Neuron (in vitro differentiated cells): ENCODE measurements at regions not wholly inside any gene's neighbourhood (a gene's known extent, or its start where the extent isn't known, plus 50 kb on each side); places are given as distances from the start of the nearest gene placed in this dataset.

ENCODE experiments used
- H2AFZ ChIP-seq: one replicate; pipeline ENCODE4 v1.6.1; 2013; ENCODE audit warnings: low read depth, mild to moderate bottlenecking, inconsistent platforms, low read length, moderate library complexity
- H3K27me3 ChIP-seq: one replicate; pipeline ENCODE4 v1.6.1; 2013; ENCODE audit warnings: low read length; ENCODE audit not compliant: insufficient read depth
- H3K36me3 ChIP-seq: one replicate; pipeline ENCODE4 v1.6.1; 2013; ENCODE audit warnings: low read length; ENCODE audit not compliant: insufficient read depth
- H3K4me1 ChIP-seq: one replicate; pipeline ENCODE4 v1.6.1; 2013; ENCODE audit warnings: low read length; ENCODE audit not compliant: insufficient read depth
- H3K4me3 ChIP-seq: 2 replicates; pipeline ENCODE4 v1.5.1; 2013; ENCODE audit warnings: mild to moderate bottlenecking, low read length, moderate library complexity
- H3K9me3 ChIP-seq: one replicate; pipeline ENCODE4 v1.6.1; 2013; ENCODE audit warnings: low read length

DNA sequence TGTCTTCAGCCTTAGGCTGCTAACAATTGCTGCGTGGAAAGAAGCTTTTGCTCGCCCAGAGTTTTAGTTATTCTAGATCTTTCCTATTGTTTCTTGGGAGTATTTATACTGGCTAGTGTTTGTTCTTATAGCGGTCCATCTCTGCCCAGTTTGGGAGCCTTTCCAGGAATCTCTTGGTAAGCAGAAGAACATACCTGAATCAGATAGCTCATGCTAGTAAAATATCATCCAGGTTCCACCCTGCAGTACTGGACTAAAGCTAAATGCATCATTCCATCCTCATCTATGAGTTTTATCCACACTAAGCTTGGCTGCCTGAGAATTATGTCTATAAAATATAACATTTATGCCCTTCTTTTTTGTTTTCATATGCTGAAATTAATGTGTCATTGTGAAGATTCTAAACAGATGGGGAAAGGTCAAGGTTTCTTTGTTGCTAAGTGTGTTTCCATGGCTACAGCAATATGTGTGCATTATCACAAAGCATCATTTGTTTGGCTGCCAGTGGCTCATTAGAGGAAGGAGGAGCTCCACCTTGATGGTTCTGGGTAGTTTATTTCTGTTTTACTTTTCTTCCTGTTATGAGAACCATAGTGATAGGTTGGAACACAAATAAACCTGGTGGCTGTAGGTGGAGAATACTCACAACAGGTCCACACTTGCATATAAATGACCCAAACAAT is 182.8 kb downstream of the PIK3C3 start:
- H3K27me3 ChIP-seq, result no peaks in the 10 kb centered on the region
- no peak overlapping the region for H2AFZ ChIP-seq
- H3K4me3 ChIP-seq, result no peak overlapping the region
- H3K4me1 ChIP-seq, result peaks cover 15% of the 10 kb centered on the region
- no peaks in the 10 kb centered on the region for H3K9me3 ChIP-seq
- no peaks in the 10 kb centered on the region for H3K36me3 ChIP-seq

DNA sequence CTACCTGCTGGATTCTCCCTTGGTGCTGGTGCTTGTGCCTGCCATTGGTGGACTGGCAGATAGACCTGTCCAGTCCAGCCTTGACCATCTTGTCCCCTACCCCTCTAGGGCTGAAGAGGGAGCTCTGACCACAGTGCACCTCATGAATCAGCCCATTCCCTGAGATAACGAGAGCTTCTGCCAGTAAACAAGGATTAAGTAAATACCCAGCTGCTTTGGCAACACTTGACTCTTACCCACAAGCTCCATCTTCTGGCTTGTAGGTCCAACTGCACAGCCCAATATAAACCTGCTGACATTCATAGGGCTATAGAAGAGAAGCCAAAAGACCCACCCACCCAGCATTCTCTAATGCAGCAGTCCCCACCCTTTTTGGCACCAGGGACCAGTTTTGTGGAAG is 186.4 kb downstream of the PIK3C3 start:
- no peak overlapping the region for H2AFZ ChIP-seq
- no peaks in the 10 kb centered on the region for H3K27me3 ChIP-seq
- no peaks in the 10 kb centered on the region for H3K36me3 ChIP-seq
- H3K9me3 ChIP-seq, result no peaks in the 10 kb centered on the region
- H3K4me3 ChIP-seq, result no peak overlapping the region
- H3K4me1 ChIP-seq, result peaks cover 15% of the 10 kb centered on the region

DNA sequence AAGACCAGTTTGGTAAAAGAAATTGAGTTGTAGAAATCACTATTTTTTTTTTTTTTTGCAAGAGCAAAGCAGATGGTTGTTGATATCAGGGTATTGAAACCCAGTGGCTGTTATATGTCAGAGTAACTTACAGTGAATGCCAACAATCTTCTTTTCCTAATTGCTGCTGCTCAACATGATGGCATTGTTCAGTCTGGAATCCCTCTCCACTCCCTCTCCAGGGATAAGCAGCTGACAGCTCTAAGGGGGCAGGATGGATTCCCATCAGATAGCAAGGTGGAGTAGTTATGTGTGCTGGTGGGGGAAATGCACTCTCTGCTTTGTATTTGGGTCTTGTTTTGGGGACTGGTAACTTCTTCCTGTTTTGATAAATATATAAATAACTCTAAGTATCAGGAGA is 200.0 kb downstream of the PIK3C3 start:
- Histone ChIP-seq H2AFZ (no peak overlapping the region), H3K9me3 (no peaks in the 10 kb centered on the region), H3K4me3 (no peak overlapping the region), H3K4me1 (peaks cover 17% of the 10 kb centered on the region), H3K36me3 (no peaks in the 10 kb centered on the region), H3K27me3 (no peaks in the 10 kb centered on the region)

DNA sequence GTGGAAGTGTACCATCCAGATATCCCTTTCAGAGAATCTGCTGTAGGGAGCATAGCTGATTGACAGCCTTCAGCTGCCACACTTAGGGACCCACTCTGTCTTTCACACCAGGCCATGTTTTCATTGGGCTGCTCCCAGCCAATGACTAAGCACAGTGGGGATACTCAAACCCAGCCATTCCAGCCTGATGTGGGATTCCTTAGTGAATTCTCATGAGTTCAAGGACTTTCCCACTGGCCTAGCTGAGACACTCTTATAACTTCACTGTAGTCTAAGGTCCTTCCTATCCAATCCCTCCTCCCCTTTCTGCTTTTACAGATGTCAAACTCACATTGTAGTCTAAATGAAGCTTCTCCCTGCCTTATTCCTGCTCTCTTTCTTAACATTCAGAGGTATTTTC is 201.2 kb downstream of the PIK3C3 start:
- Histone ChIP-seq H3K9me3 (no peaks in the 10 kb centered on the region), H3K4me1 (peaks cover 17% of the 10 kb centered on the region), H3K36me3 (no peaks in the 10 kb centered on the region), H2AFZ (no peak overlapping the region), H3K4me3 (no peak overlapping the region), H3K27me3 (no peaks in the 10 kb centered on the region)

DNA sequence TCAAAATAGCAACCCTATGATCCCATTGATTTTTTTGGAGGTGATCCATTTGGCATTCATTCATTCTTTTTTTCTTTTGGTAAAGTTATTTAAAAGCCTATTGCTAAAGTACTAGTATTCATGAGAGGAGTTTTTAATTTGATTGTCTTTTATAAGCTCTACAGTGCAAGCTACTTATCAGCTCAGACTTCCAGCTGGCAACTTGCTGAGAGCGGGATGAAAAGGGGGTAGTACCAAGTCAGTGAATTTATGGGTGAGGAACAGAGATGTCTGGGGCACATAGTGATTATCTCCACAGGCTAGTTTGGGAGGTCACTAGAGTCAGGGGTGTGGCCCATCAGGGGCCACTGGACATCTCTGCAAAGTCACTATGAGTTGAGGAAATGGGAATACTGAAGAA is 202.4 kb downstream of the PIK3C3 start:
- Histone ChIP-seq H3K4me1 (peaks cover 17% of the 10 kb centered on the region), H3K4me3 (no peak overlapping the region), H3K9me3 (no peaks in the 10 kb centered on the region), H3K36me3 (no peaks in the 10 kb centered on the region), H2AFZ (no peak overlapping the region), H3K27me3 (no peaks in the 10 kb centered on the region)

DNA sequence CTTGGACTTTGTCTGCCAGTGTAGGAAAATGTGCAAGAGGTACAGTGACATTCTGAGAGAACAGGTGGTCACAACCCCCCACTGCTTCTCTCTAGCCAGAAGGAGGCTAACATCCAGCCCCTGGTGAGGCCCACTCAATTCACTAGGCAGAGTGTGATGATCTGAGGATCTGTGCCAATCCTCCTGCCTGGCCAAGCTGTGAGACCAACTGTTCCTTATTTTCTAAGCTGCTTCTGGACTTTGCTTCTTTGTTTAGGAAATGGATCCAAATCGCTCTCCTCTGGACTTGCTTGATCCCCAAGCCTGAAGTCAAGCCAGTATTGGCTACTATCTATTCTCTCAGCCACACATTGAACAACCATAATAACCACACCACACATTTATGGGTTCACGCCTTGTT is 202.8 kb downstream of the PIK3C3 start:
- no peak overlapping the region for H2AFZ ChIP-seq
- H3K36me3 ChIP-seq, result no peaks in the 10 kb centered on the region
- H3K27me3 ChIP-seq, result no peaks in the 10 kb centered on the region
- H3K4me1 ChIP-seq, result peaks cover 17% of the 10 kb centered on the region
- H3K9me3 ChIP-seq, result no peaks in the 10 kb centered on the region
- no peak overlapping the region for H3K4me3 ChIP-seq

DNA sequence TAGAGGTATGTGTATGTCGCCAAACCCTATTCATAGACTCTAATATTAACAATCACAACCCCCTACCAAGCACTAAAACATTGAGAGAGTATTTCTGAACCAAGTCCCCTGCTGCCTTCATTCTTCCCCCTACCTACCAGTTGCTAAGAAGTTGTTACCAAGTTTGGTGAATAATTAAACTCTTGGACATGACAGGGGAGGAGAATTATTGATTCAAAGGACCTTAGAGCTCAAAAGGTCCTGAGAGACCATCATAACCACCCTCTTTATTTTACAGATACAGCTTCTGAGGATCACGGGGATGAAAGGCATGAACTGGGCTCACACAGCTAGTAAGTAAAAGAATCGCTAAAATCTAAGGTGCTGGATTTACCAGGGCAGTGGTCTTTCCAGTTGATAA is 204.1 kb downstream of the PIK3C3 start:
- Histone ChIP-seq H3K36me3 (no peaks in the 10 kb centered on the region), H3K27me3 (no peaks in the 10 kb centered on the region), H2AFZ (no peak overlapping the region), H3K4me1 (peaks cover 17% of the 10 kb centered on the region), H3K4me3 (no peak overlapping the region), H3K9me3 (no peaks in the 10 kb centered on the region)

DNA sequence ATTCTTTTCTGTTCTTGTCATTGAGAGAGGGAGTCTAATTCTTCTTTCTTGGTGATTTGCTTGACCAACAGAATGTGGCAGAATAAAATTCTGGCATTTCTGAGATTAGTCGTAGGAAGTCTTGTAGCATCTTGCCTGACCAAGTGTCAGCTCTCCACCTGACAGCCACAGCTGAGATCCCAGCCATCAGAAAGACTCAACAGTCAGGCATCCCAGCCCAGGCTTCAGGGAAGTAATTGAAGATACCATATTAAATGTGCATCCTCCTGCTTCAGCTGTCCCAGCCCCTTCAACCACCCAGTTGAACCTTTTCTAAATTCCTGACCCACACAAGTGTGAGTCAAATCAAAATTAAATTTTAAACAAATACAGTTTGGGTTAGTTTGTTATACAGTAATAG is 208.3 kb downstream of the PIK3C3 start:
- H3K27me3 ChIP-seq, result no peaks in the 10 kb centered on the region
- peaks cover 15% of the 10 kb centered on the region for H3K4me1 ChIP-seq
- H3K9me3 ChIP-seq, result no peaks in the 10 kb centered on the region
- H3K36me3 ChIP-seq, result no peaks in the 10 kb centered on the region
- H3K4me3 ChIP-seq, result no peak overlapping the region
- no peak overlapping the region for H2AFZ ChIP-seq

DNA sequence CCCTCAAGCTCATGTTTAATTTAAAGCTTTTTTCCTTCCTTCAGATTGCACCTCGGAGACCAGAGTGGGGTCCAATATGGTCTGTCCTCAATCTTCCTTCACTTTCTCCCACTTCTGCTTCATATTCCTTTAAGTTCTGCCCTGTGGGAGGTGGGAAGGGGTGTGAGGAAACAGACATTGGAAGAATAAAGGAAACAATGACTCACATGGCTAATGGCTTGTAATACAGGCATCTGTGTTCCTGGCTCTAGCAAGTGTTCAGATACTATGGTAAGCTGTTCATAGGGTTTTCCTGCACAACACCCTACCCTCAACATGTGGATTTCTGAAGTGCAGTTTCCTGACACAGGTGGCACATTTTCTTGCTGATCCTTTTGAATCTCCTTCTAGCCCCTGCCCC is 209.5 kb downstream of the PIK3C3 start:
- H3K4me1 ChIP-seq, result peaks cover 3% of the 10 kb centered on the region
- H2AFZ ChIP-seq, result no peak overlapping the region
- no peak overlapping the region for H3K4me3 ChIP-seq
- H3K27me3 ChIP-seq, result no peaks in the 10 kb centered on the region
- H3K9me3 ChIP-seq, result no peaks in the 10 kb centered on the region
- no peaks in the 10 kb centered on the region for H3K36me3 ChIP-seq

DNA sequence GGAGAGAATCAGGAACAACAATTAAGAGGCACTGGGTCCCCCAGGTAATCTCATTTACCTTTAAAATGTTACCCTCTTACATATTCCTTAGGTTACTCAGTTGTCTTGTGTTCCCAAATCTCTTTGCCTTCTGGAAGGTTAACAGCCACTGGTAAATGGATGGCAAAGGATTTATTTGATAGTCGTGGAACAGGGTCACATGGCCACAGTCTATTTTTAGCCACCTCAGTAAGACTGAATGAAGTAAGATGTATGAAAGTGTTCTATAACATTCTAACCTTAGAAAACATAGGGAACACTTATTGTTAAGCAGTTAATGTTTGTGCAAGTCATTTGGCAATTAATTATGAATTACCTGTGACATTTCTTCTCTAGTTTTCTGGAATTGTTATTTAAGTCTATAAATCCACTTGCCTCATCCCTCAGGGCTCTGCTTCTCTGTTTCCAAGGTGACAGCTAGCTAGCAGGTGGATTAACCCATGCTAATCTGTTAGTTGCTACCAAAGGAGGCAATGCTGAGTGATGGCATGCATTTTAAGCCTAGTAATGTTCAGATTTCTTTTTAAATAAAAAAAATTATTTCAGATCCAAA is 211.0 kb downstream of the PIK3C3 start:
- no peaks in the 10 kb centered on the region for H3K4me1 ChIP-seq
- no peaks in the 10 kb centered on the region for H3K36me3 ChIP-seq
- no peak overlapping the region for H2AFZ ChIP-seq
- no peak overlapping the region for H3K4me3 ChIP-seq
- H3K9me3 ChIP-seq, result no peaks in the 10 kb centered on the region
- no peaks in the 10 kb centered on the region for H3K27me3 ChIP-seq

DNA sequence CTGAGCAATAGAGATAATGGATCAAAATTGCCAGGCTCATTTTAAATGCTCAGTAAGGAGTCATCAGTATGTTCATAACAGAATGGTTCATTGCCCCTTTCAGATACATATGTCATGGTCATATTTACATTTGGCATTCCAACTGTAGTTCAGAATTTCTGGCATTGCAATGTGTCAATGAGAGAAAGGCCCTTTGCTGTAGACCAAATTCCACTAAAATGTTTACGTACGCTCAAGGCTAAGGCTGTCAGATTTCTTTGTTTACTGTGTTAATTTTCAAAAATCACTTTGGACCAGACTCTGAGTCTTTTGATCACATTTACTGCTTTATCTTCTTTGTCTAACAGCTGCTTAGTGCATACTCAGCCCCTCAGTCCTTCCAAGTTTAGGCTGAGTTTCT is 213.5 kb downstream of the PIK3C3 start:
- no peaks in the 10 kb centered on the region for H3K9me3 ChIP-seq
- H2AFZ ChIP-seq, result no peak overlapping the region
- H3K27me3 ChIP-seq, result no peaks in the 10 kb centered on the region
- H3K4me3 ChIP-seq, result no peak overlapping the region
- H3K4me1 ChIP-seq, result no peaks in the 10 kb centered on the region
- H3K36me3 ChIP-seq, result no peaks in the 10 kb centered on the region

DNA sequence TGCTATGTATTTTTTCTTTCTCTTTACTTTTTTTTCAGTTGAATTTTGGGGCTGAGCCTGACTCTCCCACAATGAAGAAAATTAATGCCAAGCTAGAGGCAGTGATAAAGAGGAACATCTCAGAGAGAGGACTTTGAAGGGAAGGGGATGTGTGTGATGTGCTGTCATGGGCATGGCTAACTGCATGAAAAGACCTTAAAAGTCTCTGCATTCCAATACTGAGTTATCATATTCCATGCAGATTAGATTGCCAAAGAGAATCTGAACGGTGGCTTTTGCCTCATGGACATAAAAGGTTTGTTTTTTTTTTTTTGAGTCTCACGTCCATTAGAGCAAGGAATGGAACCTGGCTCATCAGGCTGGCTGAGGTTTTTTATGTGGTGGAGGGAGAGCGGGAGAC is 213.9 kb downstream of the PIK3C3 start:
- Histone ChIP-seq H3K27me3 (no peaks in the 10 kb centered on the region), H3K36me3 (no peaks in the 10 kb centered on the region), H3K4me3 (no peak overlapping the region), H2AFZ (no peak overlapping the region), H3K4me1 (no peaks in the 10 kb centered on the region), H3K9me3 (no peaks in the 10 kb centered on the region)

DNA sequence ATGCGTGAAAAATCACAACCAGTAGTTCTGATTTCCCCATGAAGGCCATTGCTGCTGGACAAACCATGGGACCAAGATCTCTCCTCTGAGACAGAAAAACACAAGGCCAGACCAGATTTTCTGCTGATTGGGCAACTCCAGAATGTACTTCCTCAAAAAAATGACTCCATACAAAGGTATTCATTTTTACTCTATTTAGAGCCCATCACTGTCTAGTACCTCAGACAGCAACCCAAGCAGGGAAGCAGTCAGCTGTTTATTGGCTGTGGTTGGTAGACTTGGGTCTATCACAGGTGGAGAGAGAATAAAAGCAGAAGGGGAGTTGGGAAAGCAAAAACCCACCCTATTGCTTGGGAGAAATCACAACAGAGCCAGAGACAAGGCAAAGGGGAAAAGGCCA is 219.9 kb downstream of the PIK3C3 start:
- no peak overlapping the region for H2AFZ ChIP-seq
- no peak overlapping the region for H3K4me3 ChIP-seq
- H3K9me3 ChIP-seq, result no peaks in the 10 kb centered on the region
- no peaks in the 10 kb centered on the region for H3K4me1 ChIP-seq
- no peaks in the 10 kb centered on the region for H3K36me3 ChIP-seq
- H3K27me3 ChIP-seq, result no peaks in the 10 kb centered on the region

DNA sequence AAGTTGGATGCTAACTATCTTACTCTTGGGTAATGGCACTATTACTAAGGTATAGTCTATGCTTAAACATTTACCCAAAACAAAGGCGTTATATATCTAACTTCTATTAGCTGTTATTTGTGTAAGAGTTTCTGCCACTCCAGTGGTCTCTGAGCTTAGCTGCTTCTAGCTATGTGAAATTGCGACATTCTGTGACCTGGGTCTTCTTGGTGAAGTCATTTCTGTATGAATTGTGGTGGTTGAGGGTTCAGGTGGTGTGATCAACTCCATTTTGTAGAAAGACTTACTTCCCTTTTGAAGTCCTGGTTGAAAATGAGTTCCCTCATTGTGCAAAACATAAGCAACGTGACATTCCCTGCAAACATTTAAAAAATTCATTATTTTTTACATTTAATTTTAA is 221.6 kb downstream of the PIK3C3 start:
- H3K4me3 ChIP-seq, result no peak overlapping the region
- H3K27me3 ChIP-seq, result no peaks in the 10 kb centered on the region
- no peaks in the 10 kb centered on the region for H3K4me1 ChIP-seq

More for the DNA sequence above, 221.6 kb downstream of the PIK3C3 start:
- no peaks in the 10 kb centered on the region for H3K36me3 ChIP-seq
- no peaks in the 10 kb centered on the region for H3K9me3 ChIP-seq
- no peak overlapping the region for H2AFZ ChIP-seq
